Smooth muscle cell (in vitro differentiated cells): ENCODE measurements at regions not wholly inside any gene's neighbourhood (a gene's known extent, or its start where the extent isn't known, plus 50 kb on each side); places are given as distances from the start of the nearest gene placed in this dataset.
"Not testable (repeated sequence)": the region's sequence is repeated elsewhere in the genome, so short reads cannot be mapped to it uniquely, and the experiment has no call there.

Experiments
- DNase-seq: peaks from one replicate; lab custom pipeline; 2025; ENCODE audit not compliant: unreplicated experiment; lab: John Stamatoyannopoulos, UW
- H2AFZ ChIP-seq: fragments of 200-600 bp; sonication (generic); 2 replicates; pipeline ENCODE4 v1.6.0; 2016; ENCODE audit warnings: antibody characterized with exemption, low read depth, mild to moderate bottlenecking
- H3F3A ChIP-seq: fragments of 200-600 bp; sonication (generic); 2 replicates; pipeline ENCODE4 v1.6.0; 2017; ENCODE audit warnings: antibody characterized with exemption, low read depth
- H3K27ac ChIP-seq: fragments of 200-600 bp; sonication (generic); 2 replicates; pipeline ENCODE4 v1.5.1; 2016; ENCODE audit warnings: low read depth, mild to moderate bottlenecking
- H3K27me3 ChIP-seq: fragments of 200-600 bp; sonication (generic); 2 replicates; pipeline ENCODE4 v1.6.1; 2016; ENCODE audit warnings: low read depth, mild to moderate bottlenecking
- H3K36me3 ChIP-seq: fragments of 200-600 bp; sonication (generic); 2 replicates; pipeline ENCODE4 v1.5.1; 2016; ENCODE audit warnings: low read depth
- H3K4me1 ChIP-seq: fragments of 200-600 bp; sonication (generic); 2 replicates; pipeline ENCODE4 v1.5.1; 2016; ENCODE audit warnings: low read depth
- H3K4me2 ChIP-seq: fragments of 200-600 bp; sonication (generic); 2 replicates; pipeline ENCODE4 v1.6.0; 2016; ENCODE audit warnings: mild to moderate bottlenecking
- H3K4me3 ChIP-seq: fragments of 200-600 bp; sonication (generic); 2 replicates; pipeline ENCODE4 v1.5.1; 2016; ENCODE audit warnings: mild to moderate bottlenecking
- H3K79me2 ChIP-seq: fragments of 200-600 bp; sonication (generic); 2 replicates; pipeline ENCODE4 v1.6.0; 2016; ENCODE audit warnings: low read depth, mild to moderate bottlenecking
- H3K9ac ChIP-seq: fragments of 200-600 bp; sonication (generic); 2 replicates; pipeline ENCODE4 v1.6.0; 2016; ENCODE audit warnings: low read depth
- H3K9me3 ChIP-seq: fragments of 200-600 bp; sonication (generic); replicated peaks from 2 replicates; pipeline ENCODE4 v1.5.1; 2016; ENCODE audit warnings: low read depth
- H4K20me1 ChIP-seq: fragments of 200-600 bp; sonication (generic); 2 replicates; pipeline ENCODE4 v1.6.0; 2016; ENCODE audit warnings: low read depth
- CTCF ChIP-seq: fragments of 200-600 bp; sonication (generic); IDR thresholded peaks from 2 replicates; pipeline ENCODE4 v1.5.1; 2017; ENCODE audit warnings: borderline replicate concordance, mild to moderate bottlenecking, antibody characterized with exemption; ENCODE audit not compliant: insufficient read depth, poor library complexity, severe bottlenecking
- WGBS: methylation state at CpG from one replicate; pipeline ENCODE4 v1.1.7; 2016; ENCODE audit warnings: low lambda C conversion rate; 5-methylcytosine and 5-hydroxymethylcytosine counted together

- H4K20me1 ChIP-seq, result no peaks in the 10 kb centered on the region
- no peak overlapping the region for H3K4me2 ChIP-seq
- no peak overlapping the region for H3K27ac ChIP-seq
- no peaks in the 10 kb centered on the region for H3K36me3 ChIP-seq
- no peak overlapping the region for H3K9ac ChIP-seq
- no peaks in the 10 kb centered on the region for H3K27me3 ChIP-seq
- TF ChIP-seq CTCF, result no peak
- no peak overlapping the region for H3K4me3 ChIP-seq
- H3K4me1 ChIP-seq, result no peaks in the 10 kb centered on the region
- no peaks in the 10 kb centered on the region for H3K9me3 ChIP-seq
- H3K79me2 ChIP-seq, result no peaks in the 10 kb centered on the region
- 91% methylated on average over 5 of the region's 5 CpGs for WGBS
- no peak for DNase-seq
- no peak overlapping the region for H2AFZ ChIP-seq
- H3F3A ChIP-seq, result no peaks in the 10 kb centered on the region
Measured at GRCh38 chr2:238615187-238615586, 188.5 kb downstream of the ASB1 start.

GRCh38 chr2:238616681-238617080 lies 190.0 kb downstream of the ASB1 start:
- Histone ChIP-seq H3K36me3 (no peaks in the 10 kb centered on the region), H3K4me1 (no peaks in the 10 kb centered on the region), H4K20me1 (no peaks in the 10 kb centered on the region), H3K79me2 (no peaks in the 10 kb centered on the region), H3K9ac (no peak overlapping the region), H3K4me2 (no peak overlapping the region), H3K9me3 (no peaks in the 10 kb centered on the region), H3F3A (no peaks in the 10 kb centered on the region), H2AFZ (no peak overlapping the region), H3K27ac (no peak overlapping the region), H3K4me3 (no peak overlapping the region), H3K27me3 (peaks cover 2% of the 10 kb centered on the region)
- 67% methylated on average over 5 of the region's 5 CpGs for WGBS
- no peak for TF ChIP-seq CTCF
- no peak for DNase-seq

GRCh38 chr2:238618494-238619283 lies 192.0 kb downstream of the ASB1 start:
- H3K4me3 ChIP-seq, H3K9me3 ChIP-seq, H3K4me1 ChIP-seq, H3K36me3 ChIP-seq, H3K27ac ChIP-seq, H2AFZ ChIP-seq, DNase-seq, H3F3A ChIP-seq, H3K9ac ChIP-seq, H4K20me1 ChIP-seq, H3K4me2 ChIP-seq, H3K79me2 ChIP-seq: not testable (repeated sequence)
- H3K27me3 ChIP-seq, result peaks cover 11% of the 10 kb centered on the region
- 73% methylated on average over 2 of the region's 2 CpGs for WGBS

GRCh38 chr2:238627899-238628298 lies 201.2 kb downstream of the ASB1 start:
- WGBS, result 77% methylated on average over 3 of the region's 3 CpGs
- no peak overlapping the region for H3K9ac ChIP-seq
- TF ChIP-seq CTCF, result no peak

More at GRCh38 chr2:238627899-238628298, 201.2 kb downstream of the ASB1 start:
- Histone ChIP-seq H4K20me1 (no peaks in the 10 kb centered on the region), H3K4me1 (no peaks in the 10 kb centered on the region), H3K79me2 (no peaks in the 10 kb centered on the region), H2AFZ (no peak overlapping the region), H3K36me3 (no peaks in the 10 kb centered on the region), H3K9me3 (no peaks in the 10 kb centered on the region), H3K4me2 (no peak overlapping the region), H3F3A (no peaks in the 10 kb centered on the region), H3K4me3 (no peak overlapping the region), H3K27ac (no peak overlapping the region), H3K27me3 (peaks cover 12% of the 10 kb centered on the region)
- no peak for DNase-seq
